ENCODE measurements at regions not wholly inside any gene's neighbourhood (a gene's known extent, or its start where the extent isn't known, plus 50 kb on each side); places are given as distances from the start of the nearest gene placed in this dataset.

- TF ChIP-seq POLR2A (IDR thresholded peaks at IDR 0.05), result no peak
- no peak for TF ChIP-seq POLR2AphosphoS5 (IDR thresholded peaks at IDR 0.05)
- TF ChIP-seq, protein P1, sequence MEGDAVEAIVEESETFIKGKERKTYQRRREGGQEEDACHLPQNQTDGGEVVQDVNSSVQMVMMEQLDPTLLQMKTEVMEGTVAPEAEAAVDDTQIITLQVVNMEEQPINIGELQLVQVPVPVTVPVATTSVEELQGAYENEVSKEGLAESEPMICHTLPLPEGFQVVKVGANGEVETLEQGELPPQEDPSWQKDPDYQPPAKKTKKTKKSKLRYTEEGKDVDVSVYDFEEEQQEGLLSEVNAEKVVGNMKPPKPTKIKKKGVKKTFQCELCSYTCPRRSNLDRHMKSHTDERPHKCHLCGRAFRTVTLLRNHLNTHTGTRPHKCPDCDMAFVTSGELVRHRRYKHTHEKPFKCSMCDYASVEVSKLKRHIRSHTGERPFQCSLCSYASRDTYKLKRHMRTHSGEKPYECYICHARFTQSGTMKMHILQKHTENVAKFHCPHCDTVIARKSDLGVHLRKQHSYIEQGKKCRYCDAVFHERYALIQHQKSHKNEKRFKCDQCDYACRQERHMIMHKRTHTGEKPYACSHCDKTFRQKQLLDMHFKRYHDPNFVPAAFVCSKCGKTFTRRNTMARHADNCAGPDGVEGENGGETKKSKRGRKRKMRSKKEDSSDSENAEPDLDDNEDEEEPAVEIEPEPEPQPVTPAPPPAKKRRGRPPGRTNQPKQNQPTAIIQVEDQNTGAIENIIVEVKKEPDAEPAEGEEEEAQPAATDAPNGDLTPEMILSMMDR (IDR thresholded peaks at IDR 0.05), result no peak
- no peak for TF ChIP-seq EP300 (IDR thresholded peaks at IDR 0.05)
- no peaks in the 10 kb centered on the region for H3K36me3 ChIP-seq
- H3K4me3 ChIP-seq, result no peak overlapping the region
- WGBS, 2 donors, result 67 to 83% methylated on average over 1 of the region's 1 CpG
- ATAC-seq (ENCODE audit: low FRiP score in 2 of 2) (no peak), DNase-seq (no peak)
- H3K27me3 ChIP-seq, result no peaks in the 10 kb centered on the region
- peaks cover 0 to 25% (median 13%) of the 10 kb centered on the region in 4 donors for H3K9me3 ChIP-seq
- H3K4me1 ChIP-seq, result no peaks in the 10 kb centered on the region
- no peak overlapping the region for H3K27ac ChIP-seq
Observed at GRCh38 chr3:181512787-181513186, 198.9 kb upstream of the SOX2 start.

DNA sequence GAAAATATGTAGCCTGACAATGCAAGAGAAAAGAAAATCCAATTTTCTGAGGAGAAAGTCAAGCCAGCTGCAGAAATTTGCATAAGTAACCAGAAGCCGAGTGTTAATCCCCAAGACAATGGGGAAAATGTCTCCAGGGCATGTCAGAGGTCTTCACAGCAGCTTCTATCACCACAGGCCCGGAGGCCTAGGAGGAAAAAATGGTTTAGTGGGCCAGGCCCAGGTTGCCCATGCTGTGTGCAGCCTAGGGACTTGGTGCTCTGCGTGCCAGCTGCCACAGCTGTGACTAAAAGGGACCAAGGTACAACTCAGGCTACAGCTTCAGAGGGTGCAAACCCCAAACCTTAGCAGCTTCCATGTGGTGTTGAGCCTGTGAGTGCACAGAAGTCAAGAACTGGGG lies 201.2 kb upstream of the SOX2 start:
- Histone ChIP-seq H3K27me3 (no peaks in the 10 kb centered on the region), H3K4me3 (no peak overlapping the region), H3K27ac (no peak overlapping the region), H3K9me3 (peaks cover 0 to 25% (median 13%) of the 10 kb centered on the region in 4 donors), H3K4me1 (no peaks in the 10 kb centered on the region), H3K36me3 (no peaks in the 10 kb centered on the region)
- ATAC-seq (ENCODE audit: low FRiP score in 2 of 2), result no peak
- no peak for DNase-seq
- no peak for TF ChIP-seq EP300 (IDR thresholded peaks at IDR 0.05)
- TF ChIP-seq, protein P1 (IDR thresholded peaks at IDR 0.05), result no peak
- 54 to 78% methylated on average over 2 to 3 of the region's 3 CpGs for WGBS, 2 donors

DNA sequence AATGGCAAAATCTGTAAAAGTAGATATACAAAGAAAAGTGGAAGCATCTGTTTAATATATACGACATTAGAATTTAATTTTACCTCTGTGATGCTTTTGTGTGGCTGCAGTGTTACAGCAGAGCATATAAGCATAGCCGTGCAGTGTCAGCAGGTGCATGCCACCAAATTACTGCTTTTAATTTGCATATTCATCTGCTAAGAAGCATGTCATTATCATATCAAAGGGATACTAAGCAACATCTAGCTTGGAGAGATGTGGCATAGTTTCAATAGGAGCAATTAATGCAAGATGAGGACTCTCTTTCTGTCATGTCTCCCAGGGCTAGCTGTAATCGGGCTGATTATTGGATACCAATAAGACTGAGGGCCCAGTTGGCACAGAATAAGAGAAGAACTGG lies 214.4 kb upstream of the SOX2 start:
- TF ChIP-seq POLR2AphosphoS5 (IDR thresholded peaks at IDR 0.05) (no peak), EP300 (IDR thresholded peaks at IDR 0.05) (no peak), POLR2A (IDR thresholded peaks at IDR 0.05) (no peak)
- TF ChIP-seq, protein P1 (IDR thresholded peaks at IDR 0.05), result no peak
- DNase-seq, result no peak
- Histone ChIP-seq H3K36me3 (no peaks in the 10 kb centered on the region), H3K4me1 (no peaks in the 10 kb centered on the region), H3K27ac (no peak overlapping the region), H3K4me3 (no peak overlapping the region), H3K9me3 (no peaks in the 10 kb centered on the region), H3K27me3 (no peaks in the 10 kb centered on the region)
- no peak for ATAC-seq (ENCODE audit: low FRiP score in 2 of 2)
- WGBS, 2 donors, result 83 to 88% methylated on average over 3 of the region's 3 CpGs

- ATAC-seq (ENCODE audit: low FRiP score in 2 of 2), result no peak
- no peak for DNase-seq
- no peaks in the 10 kb centered on the region for H3K27me3 ChIP-seq
- no peak overlapping the region for H3K4me3 ChIP-seq
- TF ChIP-seq EP300 (IDR thresholded peaks at IDR 0.05) (no peak), POLR2AphosphoS5 (IDR thresholded peaks at IDR 0.05) (no peak), POLR2A (IDR thresholded peaks at IDR 0.05) (no peak)
- TF ChIP-seq, protein P1 (IDR thresholded peaks at IDR 0.05), result no peak
- WGBS, 2 donors, result 73 to 84% methylated on average over 3 of the region's 3 CpGs
- H3K9me3 ChIP-seq, result no peaks in the 10 kb centered on the region
- H3K4me1 ChIP-seq, result no peaks in the 10 kb centered on the region
- no peak overlapping the region for H3K27ac ChIP-seq
- no peaks in the 10 kb centered on the region for H3K36me3 ChIP-seq
Observed at GRCh38 chr3:181493423-181493822, 218.3 kb upstream of the SOX2 start.

GRCh38 chr3:181488536-181488935 lies 223.2 kb upstream of the SOX2 start:
- Histone ChIP-seq H3K27ac (no peak overlapping the region), H3K27me3 (no peaks in the 10 kb centered on the region), H3K4me1 (peaks cover 0 to 12% (median 0%) of the 10 kb centered on the region in 4 donors), H3K36me3 (no peaks in the 10 kb centered on the region), H3K4me3 (no peak overlapping the region), H3K9me3 (no peaks in the 10 kb centered on the region)
- DNase-seq (no peak), ATAC-seq (ENCODE audit: low FRiP score in 2 of 2) (no peak)
- TF ChIP-seq POLR2AphosphoS5 (IDR thresholded peaks at IDR 0.05) (no peak), EP300 (IDR thresholded peaks at IDR 0.05) (no peak), POLR2A (IDR thresholded peaks at IDR 0.05) (no peak)
- TF ChIP-seq, protein P1 (IDR thresholded peaks at IDR 0.05), result no peak
- 94 to 95% methylated on average over 3 of the region's 3 CpGs for WGBS, 2 donors

Measured in upper lobe of left lung (tissue), 6 donors.